Vagina (tissue), 2 donors: ENCODE measurements at regions not wholly inside any gene's neighbourhood (a gene's known extent, or its start where the extent isn't known, plus 50 kb on each side); places are given as distances from the start of the nearest gene placed in this dataset.

ENCODE experiments used
- POLR2A ChIP-seq, 2 donors: fragments of 450-650 bp; IDR thresholded peaks; one replicate each; pipeline ENCODE4 v1.6.1; 2017; ENCODE audit warnings: antibody characterized with exemption in 2 of 2, mild to moderate bottlenecking in 2 of 2, moderate library complexity in 2 of 2
- POLR2AphosphoS5 ChIP-seq, 2 donors: sonication (generic); formaldehyde crosslinking; IDR thresholded peaks; one replicate each; pipeline ENCODE4 v1.9.0; 2017; ENCODE audit warnings: antibody characterized with exemption in 2 of 2, mild to moderate bottlenecking in 2 of 2, low read depth in 1 of 2; ENCODE audit not compliant: insufficient read depth in 1 of 2
- TF ChIP-seq, protein P1 (sequence below), 3 experiments: fragments of 450-650 bp in 2 of 3; fragments of 200-600 bp in 1 of 3; sonication (generic) in 1 of 3; IDR thresholded peaks; one replicate each; pipeline ENCODE4 v1.5.1; 2017 to 2019; ENCODE audit warnings: antibody characterized with exemption in 3 of 3, mild to moderate bottlenecking in 2 of 3, moderate library complexity in 2 of 3

DNA sequence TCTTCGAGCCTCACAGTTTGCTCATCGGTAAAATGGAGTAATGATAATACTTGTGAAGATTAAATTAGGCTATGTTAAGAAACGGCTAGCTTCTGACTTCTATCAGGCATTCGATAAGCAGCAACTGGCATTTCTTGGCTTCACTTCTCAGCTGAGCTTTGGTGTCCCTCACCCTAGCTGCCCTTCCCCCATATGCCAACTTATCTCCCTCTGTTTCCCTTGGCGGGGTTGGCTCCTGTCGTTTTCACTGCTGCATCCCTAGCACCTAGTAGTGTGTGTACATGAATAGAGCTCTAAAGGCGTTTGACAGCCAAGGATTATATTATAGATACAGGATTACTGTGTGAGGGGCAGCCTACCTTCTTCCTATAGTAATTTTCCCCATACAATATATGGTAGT, 97.5 kb downstream of the TNFSF11 start:
- TF ChIP-seq POLR2AphosphoS5 (IDR thresholded peaks at IDR 0.05; ENCODE audit: insufficient read depth in 1 of 2, low read depth in 1 of 2), result no peak
- TF ChIP-seq, protein P1, sequence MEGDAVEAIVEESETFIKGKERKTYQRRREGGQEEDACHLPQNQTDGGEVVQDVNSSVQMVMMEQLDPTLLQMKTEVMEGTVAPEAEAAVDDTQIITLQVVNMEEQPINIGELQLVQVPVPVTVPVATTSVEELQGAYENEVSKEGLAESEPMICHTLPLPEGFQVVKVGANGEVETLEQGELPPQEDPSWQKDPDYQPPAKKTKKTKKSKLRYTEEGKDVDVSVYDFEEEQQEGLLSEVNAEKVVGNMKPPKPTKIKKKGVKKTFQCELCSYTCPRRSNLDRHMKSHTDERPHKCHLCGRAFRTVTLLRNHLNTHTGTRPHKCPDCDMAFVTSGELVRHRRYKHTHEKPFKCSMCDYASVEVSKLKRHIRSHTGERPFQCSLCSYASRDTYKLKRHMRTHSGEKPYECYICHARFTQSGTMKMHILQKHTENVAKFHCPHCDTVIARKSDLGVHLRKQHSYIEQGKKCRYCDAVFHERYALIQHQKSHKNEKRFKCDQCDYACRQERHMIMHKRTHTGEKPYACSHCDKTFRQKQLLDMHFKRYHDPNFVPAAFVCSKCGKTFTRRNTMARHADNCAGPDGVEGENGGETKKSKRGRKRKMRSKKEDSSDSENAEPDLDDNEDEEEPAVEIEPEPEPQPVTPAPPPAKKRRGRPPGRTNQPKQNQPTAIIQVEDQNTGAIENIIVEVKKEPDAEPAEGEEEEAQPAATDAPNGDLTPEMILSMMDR (IDR thresholded peaks at IDR 0.05), result no peak
- no peak for TF ChIP-seq POLR2A (IDR thresholded peaks at IDR 0.05)
